Aorta (tissue), 5 donors: ENCODE measurements at regions not wholly inside any gene's neighbourhood (a gene's known extent, or its start where the extent isn't known, plus 50 kb on each side); places are given as distances from the start of the nearest gene placed in this dataset.

Experiments used
- ATAC-seq: fragments of 200-7000 bp; cut with Tn5 transposase; one replicate; pipeline ENCODE4 v1.9.1; 2022; ENCODE audit warnings: moderate library complexity; ENCODE audit not compliant: low FRiP score
- DNase-seq, 2 donors: peaks; one replicate each; pipeline ENCODE4 v3.0.0-alpha.2; 2020
- H3K27ac ChIP-seq, 2 donors: one replicate each; pipeline ENCODE4 v1.5.1; 2013; ENCODE audit warnings: low read length in 2 of 2, mild to moderate bottlenecking in 2 of 2, moderate library complexity in 2 of 2, control low read depth in 1 of 2, inconsistent platforms in 1 of 2, low read depth in 1 of 2
- H3K27me3 ChIP-seq, 2 donors: one replicate each; pipeline ENCODE4 v1.6.1; 2013; ENCODE audit warnings: control low read depth in 1 of 2, low read length in 1 of 2, mild to moderate bottlenecking in 1 of 2, moderate library complexity in 1 of 2; ENCODE audit not compliant: insufficient read depth in 2 of 2, control insufficient read depth in 1 of 2
- H3K36me3 ChIP-seq, 2 donors: one replicate each; pipeline ENCODE4 v1.6.1; 2013; ENCODE audit warnings: control low read depth in 1 of 2, low read length in 1 of 2, mild to moderate bottlenecking in 1 of 2; ENCODE audit not compliant: insufficient read depth in 2 of 2, control insufficient read depth in 1 of 2
- H3K4me1 ChIP-seq, 2 donors: one replicate each; pipeline ENCODE4 v1.6.1; 2013; ENCODE audit warnings: low read length in 2 of 2, control low read depth in 1 of 2, mild to moderate bottlenecking in 1 of 2, moderate library complexity in 1 of 2; ENCODE audit not compliant: insufficient read depth in 2 of 2, control insufficient read depth in 1 of 2
- H3K4me3 ChIP-seq, 2 donors: one replicate each; pipeline ENCODE4 v1.5.1; 2013; ENCODE audit warnings: low read length in 2 of 2, control low read depth in 1 of 2, mild to moderate bottlenecking in 1 of 2
- H3K9me3 ChIP-seq: one replicate; pipeline ENCODE4 v1.6.1; 2013; ENCODE audit warnings: mild to moderate bottlenecking, low read length; ENCODE audit not compliant: control insufficient read depth
- WGBS, 2 donors: extraction: QIAGEN DNeasy Blood & Tissue Kit; methylation state at CpG; one replicate each; pipeline ENCODE4 v1.1.7; 2013; 5-methylcytosine and 5-hydroxymethylcytosine counted together
- intact Hi-C, 2 donors: fragments of 100-400 bp; cut with DNase I; formaldehyde crosslinking; loops; one replicate each; pipeline versions ENCODE4 v1.14.2 to v1.15.0; 2022
- donor health status: healthy with polysubstance abuse.
- donor health status: Bipolar disorder and iron deficiency.
- donor health status: DM: no; HTN: no; CAD: no.
- donor health status: DM: no; HTN: no; CAD: no.
- donor health status: DM: yes; HTN: yes; CAD: no.

GRCh38 chr5:38013107-38013506 lies 173.3 kb upstream of the GDNF start:
- H3K4me3 ChIP-seq: no peak overlapping the region
- no peak for DNase-seq
- H3K9me3 ChIP-seq: no peaks in the 10 kb centered on the region
- no peak for ATAC-seq
- peaks cover 0 to 1% of the 10 kb centered on the region in 2 donors for H3K27me3 ChIP-seq
- H3K36me3 ChIP-seq: no peaks in the 10 kb centered on the region
- peaks cover 0 to 2% of the 10 kb centered on the region in 2 donors for H3K4me1 ChIP-seq
- intact Hi-C loops: no loop called here
- WGBS, 2 donors: 40 to 50% methylated on average over 3 of the region's 3 CpGs
- no peak overlapping the region for H3K27ac ChIP-seq

GRCh38 chr5:38011668-38012188 lies 171.9 kb upstream of the GDNF start:
- Histone ChIP-seq H3K4me1 (peaks cover 0 to 2% of the 10 kb centered on the region in 2 donors), H3K27me3 (peaks cover 0 to 1% of the 10 kb centered on the region in 2 donors), H3K4me3 (no peak overlapping the region), H3K27ac (no peak overlapping the region), H3K36me3 (no peaks in the 10 kb centered on the region), H3K9me3 (no peaks in the 10 kb centered on the region)
- ATAC-seq (no peak), DNase-seq (no peak)
- intact Hi-C loops: no loop called here
- WGBS, 2 donors: 51 to 63% methylated on average over 3 of the region's 3 CpGs

GRCh38 chr5:38009749-38010358 lies 170.0 kb upstream of the GDNF start:
- H3K36me3 ChIP-seq: no peaks in the 10 kb centered on the region
- peaks cover 0 to 2% of the 10 kb centered on the region in 2 donors for H3K4me1 ChIP-seq
- DNase-seq (no peak), ATAC-seq (no peak)
- WGBS, 2 donors: 73 to 74% methylated on average over 2 of the region's 2 CpGs
- H3K27ac ChIP-seq: no peak overlapping the region
- no peak overlapping the region for H3K4me3 ChIP-seq
- intact Hi-C loops: no loop called here
- H3K27me3 ChIP-seq: peaks cover 0 to 1% of the 10 kb centered on the region in 2 donors
- H3K9me3 ChIP-seq: no peaks in the 10 kb centered on the region

- Histone ChIP-seq H3K27me3 (peaks cover 0 to 1% of the 10 kb centered on the region in 2 donors), H3K4me3 (no peak overlapping the region), H3K36me3 (no peaks in the 10 kb centered on the region), H3K9me3 (no peaks in the 10 kb centered on the region), H3K4me1 (no peaks in the 10 kb centered on the region), H3K27ac (no peak overlapping the region)
- no peak for ATAC-seq
- no peak for DNase-seq
- WGBS, 2 donors: 45 to 59% methylated on average over 1 of the region's 1 CpG
- intact Hi-C loops: no loop called here
These were observed 168.4 kb upstream of the GDNF start for GRCh38 chr5:38008198-38008597.

- H3K36me3 ChIP-seq: no peaks in the 10 kb centered on the region
- no peak overlapping the region for H3K4me3 ChIP-seq
- intact Hi-C loops: no loop called here
- no peaks in the 10 kb centered on the region for H3K9me3 ChIP-seq
- H3K27ac ChIP-seq: no peak overlapping the region
- WGBS, 2 donors: 70 to 72% methylated on average over 1 of the region's 1 CpG
- ATAC-seq (no peak), DNase-seq (no peak)
- no peaks in the 10 kb centered on the region for H3K27me3 ChIP-seq
- no peaks in the 10 kb centered on the region for H3K4me1 ChIP-seq
These were observed 159.8 kb upstream of the GDNF start for GRCh38 chr5:37999593-37999992.

GRCh38 chr5:37996918-37997317 lies 157.1 kb upstream of the GDNF start:
- Histone ChIP-seq H3K4me3 (no peak overlapping the region), H3K27ac (no peak overlapping the region), H3K9me3 (no peaks in the 10 kb centered on the region), H3K27me3 (no peaks in the 10 kb centered on the region), H3K36me3 (no peaks in the 10 kb centered on the region), H3K4me1 (no peaks in the 10 kb centered on the region)
- ATAC-seq (no peak), DNase-seq (no peak)
- 84 to 93% methylated on average over 3 of the region's 3 CpGs for WGBS, 2 donors
- intact Hi-C loops: no loop called here

- no peak overlapping the region for H3K4me3 ChIP-seq
- DNase-seq: no peak
- intact Hi-C loops: no loop called here
- H3K9me3 ChIP-seq: peaks cover 2% of the 10 kb centered on the region
- 80 to 82% methylated on average over 1 of the region's 1 CpG for WGBS, 2 donors
- no peak overlapping the region for H3K27ac ChIP-seq
- no peaks in the 10 kb centered on the region for H3K27me3 ChIP-seq
- no peaks in the 10 kb centered on the region for H3K4me1 ChIP-seq
- H3K36me3 ChIP-seq: no peaks in the 10 kb centered on the region
- ATAC-seq: no peak
These were observed 154.9 kb upstream of the GDNF start for GRCh38 chr5:37994729-37995128.

GRCh38 chr5:37991301-37992299 lies 151.8 kb upstream of the GDNF start:
- Histone ChIP-seq H3K27ac (no peak overlapping the region), H3K4me1 (no peaks in the 10 kb centered on the region), H3K9me3 (peaks cover 2% of the 10 kb centered on the region), H3K27me3 (no peaks in the 10 kb centered on the region), H3K36me3 (no peaks in the 10 kb centered on the region), H3K4me3 (no peak overlapping the region)
- WGBS, 2 donors: 67 to 70% methylated on average over 10 of the region's 10 CpGs
- ATAC-seq (no peak), DNase-seq (no peak)
- intact Hi-C loops: no loop called here
